ENCODE measurements at regions not wholly inside any gene's neighbourhood (a gene's known extent, or its start where the extent isn't known, plus 50 kb on each side); places are given as distances from the start of the nearest gene placed in this dataset.

GRCh38 chr3:118067439-118067838, 967.2 kb downstream of the IGSF11 start:
- in situ Hi-C loops (cut with HindIII; ENCODE audit: low sequenced_read_pairs) = no loop called here

GRCh38 chr3:118075873-118076272, 958.8 kb downstream of the IGSF11 start:
- in situ Hi-C loops (cut with HindIII; ENCODE audit: low sequenced_read_pairs) = no loop called here

- in situ Hi-C loops (cut with HindIII; ENCODE audit: low sequenced_read_pairs) = no loop called here
Observed at GRCh38 chr3:118077332-118077731, 957.3 kb downstream of the IGSF11 start.

- in situ Hi-C loops (cut with HindIII; ENCODE audit: low sequenced_read_pairs) = loop anchor here (5.0 kb wide), 1 partner anchor 51 kb away; no protein-coding TSS in a partner anchor
Observed at GRCh38 chr3:118080889-118081288, 953.8 kb downstream of the IGSF11 start.

GRCh38 chr3:118088696-118089095, 946.0 kb downstream of the IGSF11 start:
- in situ Hi-C loops (cut with HindIII; ENCODE audit: low sequenced_read_pairs) = no loop called here

GRCh38 chr3:118089563-118089962, 945.1 kb downstream of the IGSF11 start:
- in situ Hi-C loops (cut with HindIII; ENCODE audit: low sequenced_read_pairs) = no loop called here

- in situ Hi-C loops (cut with HindIII; ENCODE audit: low sequenced_read_pairs) = no loop called here
Observed at GRCh38 chr3:118097226-118097625, 937.4 kb downstream of the IGSF11 start.

- in situ Hi-C loops (cut with HindIII; ENCODE audit: low sequenced_read_pairs) = no loop called here
Observed at GRCh38 chr3:118097660-118098059, 937.0 kb downstream of the IGSF11 start.

- in situ Hi-C loops (cut with HindIII; ENCODE audit: low sequenced_read_pairs) = no loop called here
Observed at GRCh38 chr3:118098827-118099226, 935.8 kb downstream of the IGSF11 start.

GRCh38 chr3:118101891-118102290, 932.8 kb downstream of the IGSF11 start:
- in situ Hi-C loops (cut with HindIII; ENCODE audit: low sequenced_read_pairs) = no loop called here

- in situ Hi-C loops (cut with HindIII; ENCODE audit: low sequenced_read_pairs) = no loop called here
Observed at GRCh38 chr3:118102737-118103136, 931.9 kb downstream of the IGSF11 start.

GRCh38 chr3:118108201-118108600, 926.4 kb downstream of the IGSF11 start:
- in situ Hi-C loops (cut with HindIII; ENCODE audit: low sequenced_read_pairs) = no loop called here

GRCh38 chr3:118108769-118109168, 925.9 kb downstream of the IGSF11 start:
- in situ Hi-C loops (cut with HindIII; ENCODE audit: low sequenced_read_pairs) = no loop called here

GRCh38 chr3:118110211-118110610, 924.4 kb downstream of the IGSF11 start:
- in situ Hi-C loops (cut with HindIII; ENCODE audit: low sequenced_read_pairs) = no loop called here

GRCh38 chr3:118116991-118117390, 917.7 kb downstream of the IGSF11 start:
- in situ Hi-C loops (cut with HindIII; ENCODE audit: low sequenced_read_pairs) = no loop called here

- in situ Hi-C loops (cut with HindIII; ENCODE audit: low sequenced_read_pairs) = no loop called here
Observed at GRCh38 chr3:118126751-118127150, 907.9 kb downstream of the IGSF11 start.

- in situ Hi-C loops (cut with HindIII; ENCODE audit: low sequenced_read_pairs) = no loop called here
Observed at GRCh38 chr3:118127992-118128391, 906.7 kb downstream of the IGSF11 start.

- in situ Hi-C loops (cut with HindIII; ENCODE audit: low sequenced_read_pairs) = no loop called here
Observed at GRCh38 chr3:118128886-118129285, 905.8 kb downstream of the IGSF11 start.

- in situ Hi-C loops (cut with HindIII; ENCODE audit: low sequenced_read_pairs) = no loop called here
Observed at GRCh38 chr3:118137778-118138177, 896.9 kb downstream of the IGSF11 start.

GRCh38 chr3:118144919-118145318, 889.7 kb downstream of the IGSF11 start:
- in situ Hi-C loops (cut with HindIII; ENCODE audit: low sequenced_read_pairs) = no loop called here

GRCh38 chr3:118146658-118147375, 887.8 kb downstream of the IGSF11 start:
- in situ Hi-C loops (cut with HindIII; ENCODE audit: low sequenced_read_pairs) = no loop called here

- in situ Hi-C loops (cut with HindIII; ENCODE audit: low sequenced_read_pairs) = no loop called here
Observed at GRCh38 chr3:118151164-118151563, 883.5 kb downstream of the IGSF11 start.
